Neural progenitor cell (in vitro differentiated cells): ENCODE measurements at regions not wholly inside any gene's neighbourhood (a gene's known extent, or its start where the extent isn't known, plus 50 kb on each side); places are given as distances from the start of the nearest gene placed in this dataset.

Experiments
- CTCF ChIP-seq: fragments of 200-600 bp; sonication (generic); IDR thresholded peaks from 2 replicates; pipeline ENCODE4 v1.5.1; 2017; ENCODE audit warnings: antibody characterized with exemption, mild to moderate bottlenecking
- EZH2 ChIP-seq: fragments of 200-600 bp; sonication (generic); IDR thresholded peaks from 2 replicates; pipeline ENCODE4 v1.6.1; 2017; ENCODE audit warnings: antibody characterized with exemption, mild to moderate bottlenecking, moderate library complexity
- EZH2phosphoT487 ChIP-seq: fragments of 200-600 bp; sonication (generic); IDR thresholded peaks from 2 replicates; pipeline ENCODE4 v1.6.1; 2017; ENCODE audit warnings: antibody characterized with exemption

GRCh38 chr2:48178611-48179010, 135.9 kb upstream of the FOXN2 start:
- TF ChIP-seq EZH2 (no peak), CTCF (no peak), EZH2phosphoT487 (no peak)
